Kidney epithelial cell (primary cell): ENCODE measurements at regions not wholly inside any gene's neighbourhood (a gene's known extent, or its start where the extent isn't known, plus 50 kb on each side); places are given as distances from the start of the nearest gene placed in this dataset.
A peak's percentile ranks its signal among the peaks of the same experiment; 100 is the strongest.

Source experiments
- DNase-seq: peaks from one replicate; pipeline ENCODE4 v3.0.0-alpha.2; 2010; ENCODE audit warnings: low read depth
- H3K27me3 ChIP-seq: 2 replicates; pipeline ENCODE4 v1.6.0; 2011; ENCODE audit warnings: low read length; ENCODE audit not compliant: control insufficient read depth, insufficient read depth
- H3K36me3 ChIP-seq: 2 replicates; pipeline ENCODE4 v1.5.1; 2011; ENCODE audit warnings: low read length; ENCODE audit not compliant: control insufficient read depth, insufficient read depth
- H3K4me3 ChIP-seq: 2 replicates; pipeline ENCODE4 v1.5.1; 2011; ENCODE audit warnings: low read depth, mild to moderate bottlenecking, control low read depth, low read length
- CTCF ChIP-seq: IDR thresholded peaks from 2 replicates; pipeline ENCODE4 v1.5.1; 2011; ENCODE audit warnings: mild to moderate bottlenecking, moderate library complexity, low read length, control low read depth, inconsistent platforms; ENCODE audit not compliant: insufficient read depth, poor library complexity, severe bottlenecking

DNA sequence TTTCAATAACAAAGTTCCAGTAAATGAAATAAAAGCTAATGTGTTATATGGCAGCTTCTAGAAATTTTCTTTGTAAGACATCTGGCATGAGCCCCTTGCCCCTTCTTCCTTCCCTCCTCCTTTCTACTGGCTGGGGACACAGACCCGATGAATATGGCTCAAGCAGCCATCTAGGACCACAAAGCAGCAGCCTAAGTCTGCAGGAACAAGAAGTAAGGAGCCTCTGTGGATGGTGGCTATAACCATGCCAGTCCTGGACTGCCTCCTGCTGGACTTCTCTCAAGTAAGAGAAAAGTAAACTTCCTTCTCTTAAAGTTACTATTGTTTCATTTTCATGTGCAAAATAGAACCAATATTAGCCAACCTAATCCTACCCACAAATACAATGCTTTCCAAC is 114.9 kb upstream of the DST start:
- Histone ChIP-seq H3K36me3 (no peaks in the 10 kb centered on the region), H3K27me3 (no peaks in the 10 kb centered on the region), H3K4me3 (no peak overlapping the region)
- TF ChIP-seq CTCF: peak; percentile 31
- no peak for DNase-seq

DNA sequence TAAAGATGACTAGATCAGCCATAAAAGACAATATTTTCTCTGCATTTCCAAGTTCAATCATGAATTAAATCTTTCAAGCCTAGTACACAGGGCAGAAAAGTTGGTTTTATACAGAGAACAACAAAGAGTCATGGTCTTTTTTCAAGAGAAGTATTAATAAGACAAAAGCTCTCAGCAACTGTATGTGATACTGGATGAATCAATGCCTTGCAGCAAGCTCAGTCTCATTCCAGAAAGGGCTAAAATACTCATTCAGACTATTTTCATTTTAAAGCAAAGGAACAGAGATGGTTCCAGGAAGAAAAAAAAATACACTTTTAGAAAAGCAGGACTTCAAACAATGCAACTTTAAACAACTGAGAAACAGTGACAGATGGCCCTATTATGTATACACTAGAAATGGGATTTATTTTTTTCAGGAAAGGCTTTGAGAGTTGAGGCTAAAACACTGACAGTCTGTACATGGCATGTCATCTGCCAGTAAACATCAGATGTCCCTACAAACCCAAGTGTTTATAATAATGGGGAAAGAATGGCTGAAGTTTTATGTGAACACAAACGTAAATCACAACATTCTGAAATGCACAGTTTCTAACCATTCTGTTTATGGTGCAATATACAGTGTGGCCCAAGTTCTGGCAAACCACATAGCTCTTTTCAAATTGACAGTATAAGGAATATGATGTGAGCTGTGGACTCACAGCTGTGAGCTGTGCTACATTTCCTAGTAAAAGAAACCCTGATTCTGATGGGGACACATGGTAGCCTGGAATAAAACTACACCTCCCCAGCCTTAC is 114.3 kb upstream of the DST start:
- H3K36me3 ChIP-seq: no peaks in the 10 kb centered on the region
- no peak for DNase-seq
- no peak overlapping the region for H3K4me3 ChIP-seq
- no peaks in the 10 kb centered on the region for H3K27me3 ChIP-seq
- no peak for TF ChIP-seq CTCF

DNA sequence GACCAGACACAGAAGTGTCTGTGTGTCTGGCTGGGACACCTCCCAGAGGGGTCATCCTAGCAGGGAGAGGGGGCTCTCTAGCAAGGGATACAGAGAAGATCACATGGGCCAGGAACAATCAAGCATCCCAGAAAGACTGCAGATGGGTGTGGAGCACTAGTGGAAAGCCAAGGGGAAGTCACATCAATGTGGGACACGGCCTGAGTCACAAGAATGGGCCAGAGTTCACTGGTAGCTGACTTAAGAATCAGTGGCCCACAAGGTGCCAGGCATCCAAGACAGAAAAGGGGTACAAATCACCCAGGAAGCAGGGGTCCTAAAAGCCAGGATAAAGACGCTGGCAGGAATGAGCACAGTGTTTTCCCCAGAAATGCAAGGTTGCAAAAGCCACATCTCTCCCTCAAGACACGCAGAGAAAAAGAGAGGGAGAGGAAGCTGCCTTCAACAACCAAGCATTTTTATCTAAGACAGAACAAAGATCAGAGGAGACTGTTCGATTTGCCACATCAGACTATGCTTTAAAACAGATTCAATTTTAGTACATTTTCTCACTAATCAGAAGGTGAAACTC is 113.6 kb upstream of the DST start:
- Histone ChIP-seq H3K36me3 (no peaks in the 10 kb centered on the region), H3K4me3 (no peak overlapping the region), H3K27me3 (no peaks in the 10 kb centered on the region)
- DNase-seq: no peak
- no peak for TF ChIP-seq CTCF

- H3K27me3 ChIP-seq: no peaks in the 10 kb centered on the region
- TF ChIP-seq CTCF: no peak
- DNase-seq: no peak
- no peak overlapping the region for H3K4me3 ChIP-seq
- H3K36me3 ChIP-seq: no peaks in the 10 kb centered on the region
Observed at GRCh38 chr6:56755040-56755439, 112.4 kb upstream of the DST start.

GRCh38 chr6:56753811-56754210 is 111.1 kb upstream of the DST start:
- no peak for TF ChIP-seq CTCF

DNA sequence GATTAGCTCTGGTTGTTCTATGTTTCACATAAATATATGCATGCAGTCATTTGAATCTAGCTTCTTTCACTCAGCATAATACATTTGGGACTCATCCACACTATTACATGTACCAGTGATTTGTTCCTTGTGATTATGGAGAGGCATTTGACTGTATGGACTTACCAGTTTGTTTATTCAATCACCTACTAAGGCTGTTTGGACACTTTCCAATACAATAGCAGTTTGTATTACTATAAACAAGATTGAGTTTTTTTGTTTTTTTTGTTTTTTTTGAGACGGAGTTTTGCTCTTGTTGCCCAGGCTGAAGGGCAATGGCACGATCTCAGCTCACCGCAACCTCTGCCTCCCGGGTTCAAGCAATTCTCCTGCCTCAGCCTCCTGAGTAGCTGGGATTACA is 109.8 kb upstream of the DST start:
- no peak overlapping the region for H3K4me3 ChIP-seq
- no peaks in the 10 kb centered on the region for H3K27me3 ChIP-seq
- no peak for DNase-seq
- no peak for TF ChIP-seq CTCF
- no peaks in the 10 kb centered on the region for H3K36me3 ChIP-seq

More at GRCh38 chr6:56753811-56754210, 111.1 kb upstream of the DST start:
- no peak overlapping the region for H3K4me3 ChIP-seq
- H3K36me3 ChIP-seq: no peaks in the 10 kb centered on the region
- no peaks in the 10 kb centered on the region for H3K27me3 ChIP-seq
- no peak for DNase-seq
